NCI-H1417 (cell line): ENCODE measurements at regions not wholly inside any gene's neighbourhood (a gene's known extent, or its start where the extent isn't known, plus 50 kb on each side); places are given as distances from the start of the nearest gene placed in this dataset.
A peak's percentile ranks its signal among the peaks of the same experiment; 100 is the strongest.

ENCODE experiments used
- DNase-seq, 3 experiments: peaks; one replicate each; lab custom pipeline; 2025; lab: John Stamatoyannopoulos, UW

- peak in 1 of 3 experiments; percentile 49 for DNase-seq
Observed at GRCh38 chr5:68562308-68562707, 346.8 kb downstream of the PIK3R1 start.

DNA sequence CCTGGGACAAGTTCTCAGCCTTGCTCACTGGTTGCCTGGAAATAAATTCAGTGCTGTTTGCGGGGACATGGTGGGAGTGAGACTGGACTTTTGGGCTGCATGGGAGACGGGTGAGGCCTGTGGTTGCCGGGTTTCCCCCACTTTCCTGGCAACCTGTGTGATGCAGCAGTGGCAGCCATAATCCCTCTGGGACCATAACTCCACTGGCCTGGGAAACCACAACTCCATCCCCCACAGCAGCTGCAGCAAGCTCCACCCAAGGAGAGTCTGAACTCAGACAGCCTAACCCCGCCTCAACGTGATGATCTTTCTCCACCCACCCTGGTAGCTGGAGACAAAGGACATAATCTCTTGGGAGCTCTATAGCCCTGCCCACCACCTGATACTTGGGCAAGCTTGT is 349.9 kb downstream of the PIK3R1 start:
- DNase-seq, result peak in 1 of 3 experiments; percentile 98

- no peak for DNase-seq
Observed at GRCh38 chr5:68576805-68577204, 361.2 kb downstream of the PIK3R1 start.

GRCh38 chr5:68582284-68582683 is 366.7 kb downstream of the PIK3R1 start:
- no peak for DNase-seq

GRCh38 chr5:68587171-68587570 is 371.6 kb downstream of the PIK3R1 start:
- DNase-seq, result no peak

- DNase-seq, result no peak
Observed at GRCh38 chr5:68591850-68592249, 376.3 kb downstream of the PIK3R1 start.

DNA sequence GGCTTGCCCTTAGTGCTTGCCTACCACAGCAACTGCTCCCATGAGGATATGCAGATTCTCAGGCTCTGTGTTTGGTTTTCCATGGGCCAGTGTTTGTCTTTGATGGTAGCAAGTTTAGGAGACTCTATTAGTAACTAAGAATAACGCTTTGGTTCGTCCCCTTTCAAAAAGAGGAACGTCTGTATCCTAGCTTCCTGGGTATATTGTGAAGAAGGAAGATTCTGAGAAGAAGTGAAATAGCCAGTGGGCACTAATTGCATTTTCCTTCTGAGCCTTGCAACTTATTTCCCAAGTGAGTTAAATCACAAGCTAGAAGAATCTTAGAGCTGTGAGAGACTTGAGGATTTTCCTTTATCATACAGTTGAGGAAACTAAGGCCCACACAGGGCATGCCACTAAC is 376.8 kb downstream of the PIK3R1 start:
- no peak for DNase-seq

GRCh38 chr5:68593211-68593671 is 377.7 kb downstream of the PIK3R1 start:
- no peak for DNase-seq

DNA sequence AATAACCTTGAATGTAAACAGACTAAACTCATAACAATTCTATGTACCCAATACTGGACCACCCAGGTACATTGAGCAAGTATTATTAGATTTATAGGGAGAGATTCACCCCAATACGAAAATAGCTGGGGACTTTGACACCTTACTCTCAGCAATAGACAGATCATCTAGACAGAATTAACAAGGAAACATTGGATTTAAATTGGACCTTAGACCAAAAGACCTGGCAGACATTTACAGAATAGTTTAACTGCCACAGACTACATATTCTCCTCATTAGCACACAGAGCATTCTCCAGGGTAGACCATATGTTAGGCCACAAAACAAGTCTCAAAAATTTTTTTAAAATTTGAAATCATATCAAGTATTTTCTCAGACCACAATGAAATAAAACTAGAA is 397.4 kb downstream of the PIK3R1 start:
- no peak for DNase-seq

DNA sequence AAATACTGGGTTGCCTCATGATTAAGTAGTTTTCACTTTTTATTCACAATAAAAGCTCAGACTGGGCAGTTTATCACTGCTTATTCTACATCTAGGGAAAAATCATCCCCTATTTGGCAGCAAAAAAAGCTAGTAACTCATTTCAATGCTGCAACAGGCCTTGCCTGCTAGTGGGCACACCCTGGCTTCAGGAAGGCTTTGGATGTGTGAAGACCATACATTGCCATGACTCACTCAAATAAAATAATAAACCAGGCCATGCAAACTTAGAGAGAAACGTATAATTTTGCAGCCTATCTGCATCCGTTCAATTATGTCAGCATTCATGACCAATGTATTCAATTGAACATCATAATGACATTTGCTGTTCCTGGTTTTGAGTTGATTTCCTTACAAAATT is 402.9 kb downstream of the PIK3R1 start:
- no peak for DNase-seq

- DNase-seq, result no peak
Observed at GRCh38 chr5:68627001-68627400, 411.4 kb downstream of the PIK3R1 start.

DNA sequence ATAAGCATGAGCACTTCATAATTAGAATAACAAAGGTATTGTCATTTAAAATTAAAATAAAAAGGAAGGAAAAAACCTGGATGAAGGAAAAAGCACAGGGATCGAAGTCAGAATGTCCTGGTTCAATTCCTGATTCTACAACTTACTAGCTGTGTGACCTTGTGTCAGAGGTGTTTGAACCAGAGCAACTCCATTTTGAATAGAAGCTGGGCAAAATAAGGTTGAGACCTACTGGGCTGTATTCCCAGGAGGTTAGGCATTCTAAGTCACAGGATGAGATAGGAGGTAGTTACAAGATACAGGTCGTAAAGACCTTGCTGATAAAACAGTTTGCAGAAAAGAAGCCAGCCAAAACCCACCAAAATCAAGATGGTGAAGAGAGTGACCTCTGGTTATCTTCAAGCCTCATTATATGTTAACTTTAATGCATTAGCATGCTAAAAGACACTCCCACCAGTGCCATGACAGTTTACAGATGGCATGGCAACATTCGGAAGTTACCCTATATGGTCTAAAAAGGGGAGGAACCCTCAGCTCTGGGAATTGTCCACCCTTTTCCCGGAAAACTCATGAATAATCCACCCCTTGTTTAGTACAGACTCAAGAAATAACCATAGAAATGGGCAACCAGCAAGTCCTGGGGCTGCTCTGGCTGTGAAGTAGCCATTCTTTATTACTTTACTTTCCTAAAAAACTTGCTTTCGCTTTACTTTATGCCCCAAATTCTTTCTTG is 412.7 kb downstream of the PIK3R1 start:
- no peak for DNase-seq

DNA sequence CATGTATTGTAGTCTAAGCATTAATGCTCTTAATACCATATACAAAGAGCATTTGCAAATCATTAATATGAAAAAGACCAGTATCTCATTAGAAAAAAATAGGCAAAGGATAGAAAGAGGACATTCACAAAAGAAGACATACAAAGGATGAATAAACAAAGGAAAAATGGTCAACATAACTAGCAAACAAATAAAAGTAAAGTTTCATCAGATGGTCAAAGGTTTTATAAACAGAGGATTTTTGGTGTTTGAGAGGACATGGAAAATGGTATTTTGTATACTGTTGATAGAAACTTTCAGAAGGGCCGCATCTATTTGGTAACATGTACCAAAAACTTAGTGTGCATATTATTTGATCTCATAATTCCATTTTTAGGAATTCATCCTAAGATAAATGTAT is 414.8 kb downstream of the PIK3R1 start:
- no peak for DNase-seq

DNA sequence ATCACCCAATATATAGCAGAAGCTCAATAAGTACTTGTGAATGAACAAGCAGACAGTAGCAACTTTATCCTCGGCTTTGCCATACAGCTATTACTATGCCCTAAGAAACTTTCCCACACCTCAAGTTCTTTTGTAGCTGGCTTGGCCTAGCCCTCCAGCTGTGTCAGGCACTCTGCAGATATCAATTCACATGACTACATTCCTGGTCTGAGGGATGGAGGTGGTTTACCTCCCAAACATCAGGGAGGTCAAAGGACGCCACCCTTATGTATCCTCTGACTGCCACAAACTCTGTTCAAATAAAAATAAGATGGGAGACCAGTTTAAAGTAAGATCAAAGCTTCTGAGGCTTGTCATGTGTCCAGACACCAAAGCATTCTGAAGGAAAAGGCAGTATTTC is 416.3 kb downstream of the PIK3R1 start:
- DNase-seq, result no peak

- no peak for DNase-seq
Observed at GRCh38 chr5:68641211-68641610, 425.7 kb downstream of the PIK3R1 start.

DNA sequence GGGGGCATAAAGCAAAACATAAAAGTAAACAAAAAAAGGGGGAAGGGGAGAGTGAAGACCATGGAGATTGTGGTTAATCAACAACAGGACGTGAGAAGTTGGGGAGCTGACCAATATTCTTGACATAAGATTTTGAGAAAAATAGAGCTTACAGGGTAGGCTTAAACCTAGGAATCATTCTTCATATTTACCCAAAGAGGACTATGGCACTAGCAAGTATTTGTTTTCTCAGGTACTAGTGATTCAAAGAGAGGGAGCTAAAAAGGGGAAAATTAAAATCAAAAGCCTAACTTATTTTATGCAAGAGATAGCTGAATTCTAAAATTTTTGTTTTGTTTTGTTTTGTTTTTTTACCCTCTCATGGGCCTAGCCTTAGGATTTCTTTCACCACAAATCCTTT is 427.5 kb downstream of the PIK3R1 start:
- no peak for DNase-seq

GRCh38 chr5:68644971-68645370 is 429.4 kb downstream of the PIK3R1 start:
- DNase-seq, result no peak

- no peak for DNase-seq
Observed at GRCh38 chr5:68646144-68646543, 430.6 kb downstream of the PIK3R1 start.

GRCh38 chr5:68647743-68648142 is 432.2 kb downstream of the PIK3R1 start:
- no peak for DNase-seq

GRCh38 chr5:68648944-68649857 is 433.6 kb downstream of the PIK3R1 start:
- DNase-seq, result no peak

GRCh38 chr5:68652534-68652965 is 437.0 kb downstream of the PIK3R1 start:
- DNase-seq, result no peak

- DNase-seq, result no peak
Observed at GRCh38 chr5:68653471-68653870, 437.9 kb downstream of the PIK3R1 start.
